ENCODE measurements at regions not wholly inside any gene's neighbourhood (a gene's known extent, or its start where the extent isn't known, plus 50 kb on each side); places are given as distances from the start of the nearest gene placed in this dataset.

DNA sequence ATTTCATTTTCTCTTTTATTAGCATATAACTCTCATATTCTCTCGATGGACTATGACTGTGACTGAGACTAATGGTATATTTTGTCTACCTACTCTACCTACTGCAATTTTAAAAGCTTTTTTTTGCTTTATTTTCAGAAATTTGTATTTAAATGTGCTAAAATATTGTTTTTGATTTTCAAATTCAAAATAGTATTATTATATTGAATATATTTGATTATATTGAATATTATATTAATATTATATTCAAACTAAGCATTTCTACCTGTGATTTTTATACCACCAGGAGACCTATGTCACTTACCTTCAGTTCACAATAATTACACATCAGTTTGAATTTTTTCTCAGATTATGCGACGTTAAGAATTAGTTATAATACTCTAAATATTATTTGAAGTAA, 700.5 kb upstream of the RGMB start:
- Histone ChIP-seq H3K27me3 (replicated peaks in 1 of 4; ENCODE audit: control extremely low read depth in 1 of 4, control insufficient read depth in 3 of 4, insufficient read depth in 4 of 4, low read length in 3 of 4) (no peaks in the 10 kb centered on the region), H2AFZ (ENCODE audit: insufficient read depth, low read depth, low read length, poor library complexity, severe bottlenecking) (no peak overlapping the region), H3K4me2 (replicated peaks; ENCODE audit: low read depth, low read length, poor library complexity, severe bottlenecking) (no peak overlapping the region), H3K9me3 (ENCODE audit: control extremely low read depth in 1 of 3, control insufficient read depth in 2 of 3, insufficient read depth in 1 of 3, low read length in 2 of 3) (no peaks in the 10 kb centered on the region), H3K9ac (ENCODE audit: low read length) (no peak overlapping the region), H3K4me1 (ENCODE audit: control insufficient read depth in 2 of 2, insufficient read depth in 2 of 2, low read length in 2 of 2) (no peaks in the 10 kb centered on the region), H3K4me3 (ENCODE audit: control extremely low read depth in 1 of 5, extremely low read depth in 1 of 5, insufficient read depth in 1 of 5, low read depth in 2 of 5, low read length in 4 of 5) (no peak overlapping the region), H3K79me2 (ENCODE audit: control insufficient read depth, insufficient read depth, low read length) (no peaks in the 10 kb centered on the region), H4K20me1 (ENCODE audit: control insufficient read depth, insufficient read depth, low read length, poor library complexity, severe bottlenecking) (no peaks in the 10 kb centered on the region), H3K36me3 (replicated peaks in 1 of 2; ENCODE audit: control extremely low read depth in 1 of 2, control insufficient read depth in 1 of 2, extremely low read depth in 1 of 2, insufficient read depth in 2 of 2, low read length in 1 of 2) (no peaks in the 10 kb centered on the region), H3K27ac (ENCODE audit: low read length in 2 of 2) (no peak overlapping the region)
- no peaks in the 10 kb centered on the region for H3K27me3 Mint-ChIP-seq
- DNase-seq = no peak
- ATAC-seq (ENCODE audit: low read depth) = no peak
- POLR2A ChIA-PET = no interaction called here
- WGBS (ENCODE audit: insufficient coverage) = no CpG with 5 or more reads among the region's 3 CpGs
- TF ChIP-seq, protein P1, sequence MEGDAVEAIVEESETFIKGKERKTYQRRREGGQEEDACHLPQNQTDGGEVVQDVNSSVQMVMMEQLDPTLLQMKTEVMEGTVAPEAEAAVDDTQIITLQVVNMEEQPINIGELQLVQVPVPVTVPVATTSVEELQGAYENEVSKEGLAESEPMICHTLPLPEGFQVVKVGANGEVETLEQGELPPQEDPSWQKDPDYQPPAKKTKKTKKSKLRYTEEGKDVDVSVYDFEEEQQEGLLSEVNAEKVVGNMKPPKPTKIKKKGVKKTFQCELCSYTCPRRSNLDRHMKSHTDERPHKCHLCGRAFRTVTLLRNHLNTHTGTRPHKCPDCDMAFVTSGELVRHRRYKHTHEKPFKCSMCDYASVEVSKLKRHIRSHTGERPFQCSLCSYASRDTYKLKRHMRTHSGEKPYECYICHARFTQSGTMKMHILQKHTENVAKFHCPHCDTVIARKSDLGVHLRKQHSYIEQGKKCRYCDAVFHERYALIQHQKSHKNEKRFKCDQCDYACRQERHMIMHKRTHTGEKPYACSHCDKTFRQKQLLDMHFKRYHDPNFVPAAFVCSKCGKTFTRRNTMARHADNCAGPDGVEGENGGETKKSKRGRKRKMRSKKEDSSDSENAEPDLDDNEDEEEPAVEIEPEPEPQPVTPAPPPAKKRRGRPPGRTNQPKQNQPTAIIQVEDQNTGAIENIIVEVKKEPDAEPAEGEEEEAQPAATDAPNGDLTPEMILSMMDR (IDR thresholded peaks at IDR 0.05) = no peak
- TF ChIP-seq EZH2 (IDR thresholded peaks at IDR 0.05; ENCODE audit: borderline replicate concordance, insufficient read depth, low read depth, low read length, poor library complexity, severe bottlenecking) = no peak
- no peak overlapping the region for H3K4me3 Mint-ChIP-seq
- intact Hi-C loops (cut with micrococcal nuclease) = no loop called here
- H3K27ac Mint-ChIP-seq = no peak overlapping the region
- CTCF ChIA-PET = no interaction called here
- no peaks in the 10 kb centered on the region for H3K4me1 Mint-ChIP-seq
- no peaks in the 10 kb centered on the region for H3K9me3 Mint-ChIP-seq (ENCODE audit: insufficient read depth)

DNA sequence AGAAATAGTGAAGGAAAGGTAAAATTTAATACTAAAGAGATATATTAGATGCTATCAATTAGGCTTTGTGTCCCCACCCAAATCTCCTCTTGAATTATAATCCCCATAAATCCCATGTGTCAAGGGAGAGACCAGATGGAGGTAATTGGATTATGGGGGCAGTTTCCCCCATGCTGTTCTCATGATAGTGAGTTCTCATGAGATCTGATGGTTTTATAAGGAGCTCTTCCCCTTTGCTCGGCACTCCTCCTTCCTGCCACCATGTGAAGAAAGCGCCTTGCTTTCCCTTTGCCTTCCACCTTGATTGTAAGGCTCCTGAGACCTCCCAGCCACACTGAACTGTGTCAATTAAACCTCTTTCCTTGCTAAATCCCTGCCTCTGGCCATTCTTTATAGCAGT, 697.0 kb upstream of the RGMB start:
- TF ChIP-seq, protein P1 (IDR thresholded peaks at IDR 0.05) = no peak
- no peak for TF ChIP-seq EZH2 (IDR thresholded peaks at IDR 0.05; ENCODE audit: borderline replicate concordance, insufficient read depth, low read depth, low read length, poor library complexity, severe bottlenecking)
- intact Hi-C loops (cut with micrococcal nuclease) = no loop called here
- H3K27me3 Mint-ChIP-seq = no peaks in the 10 kb centered on the region
- POLR2A ChIA-PET = no interaction called here
- DNase-seq (no peak), ATAC-seq (ENCODE audit: low read depth) (no peak)
- Histone ChIP-seq H3K9ac (ENCODE audit: low read length) (no peak overlapping the region), H3K4me1 (ENCODE audit: control insufficient read depth in 2 of 2, insufficient read depth in 2 of 2, low read length in 2 of 2) (no peaks in the 10 kb centered on the region), H3K27me3 (replicated peaks in 1 of 4; ENCODE audit: control extremely low read depth in 1 of 4, control insufficient read depth in 3 of 4, insufficient read depth in 4 of 4, low read length in 3 of 4) (no peaks in the 10 kb centered on the region), H3K27ac (ENCODE audit: low read length in 2 of 2) (no peak overlapping the region), H2AFZ (ENCODE audit: insufficient read depth, low read depth, low read length, poor library complexity, severe bottlenecking) (no peak overlapping the region), H3K79me2 (ENCODE audit: control insufficient read depth, insufficient read depth, low read length) (no peaks in the 10 kb centered on the region), H3K36me3 (replicated peaks in 1 of 2; ENCODE audit: control extremely low read depth in 1 of 2, control insufficient read depth in 1 of 2, extremely low read depth in 1 of 2, insufficient read depth in 2 of 2, low read length in 1 of 2) (no peaks in the 10 kb centered on the region), H3K4me3 (ENCODE audit: control extremely low read depth in 1 of 5, extremely low read depth in 1 of 5, insufficient read depth in 1 of 5, low read depth in 2 of 5, low read length in 4 of 5) (no peak overlapping the region), H4K20me1 (ENCODE audit: control insufficient read depth, insufficient read depth, low read length, poor library complexity, severe bottlenecking) (no peaks in the 10 kb centered on the region), H3K9me3 (ENCODE audit: control extremely low read depth in 1 of 3, control insufficient read depth in 2 of 3, insufficient read depth in 1 of 3, low read length in 2 of 3) (no peaks in the 10 kb centered on the region), H3K4me2 (replicated peaks; ENCODE audit: low read depth, low read length, poor library complexity, severe bottlenecking) (no peak overlapping the region)
- no peak overlapping the region for H3K27ac Mint-ChIP-seq
- WGBS (ENCODE audit: insufficient coverage) = 50% methylated on average over 2 of the region's 2 CpGs
- H3K9me3 Mint-ChIP-seq (ENCODE audit: insufficient read depth) = no peaks in the 10 kb centered on the region
- H3K4me1 Mint-ChIP-seq = no peaks in the 10 kb centered on the region
- no peak overlapping the region for H3K4me3 Mint-ChIP-seq
- CTCF ChIA-PET = no interaction called here
